Hepatocyte (in vitro differentiated cells): ENCODE measurements at regions not wholly inside any gene's neighbourhood (a gene's known extent, or its start where the extent isn't known, plus 50 kb on each side); places are given as distances from the start of the nearest gene placed in this dataset.

ENCODE experiments used
- DNase-seq: peaks from one replicate; pipeline ENCODE4 v3.0.0-alpha.2; 2016; ENCODE audit warnings: low spot score
- H2AFZ ChIP-seq: fragments of 200-600 bp; sonication (generic); 2 replicates; pipeline ENCODE4 v1.6.0; 2016; ENCODE audit warnings: antibody characterized with exemption, mild to moderate bottlenecking
- H3K27ac ChIP-seq: fragments of 200-600 bp; sonication (generic); 2 replicates; pipeline ENCODE4 v1.5.1; 2016; ENCODE audit warnings: mild to moderate bottlenecking
- H3K27me3 ChIP-seq: fragments of 200-600 bp; sonication (generic); 2 replicates; pipeline ENCODE4 v1.6.1; 2016
- H3K36me3 ChIP-seq: fragments of 200-600 bp; sonication (generic); replicated peaks from 2 replicates; pipeline ENCODE4 v1.5.1; 2016; ENCODE audit warnings: low read depth; ENCODE audit not compliant: insufficient read depth
- H3K4me1 ChIP-seq: fragments of 200-600 bp; sonication (generic); 2 replicates; pipeline ENCODE4 v1.5.1; 2016; ENCODE audit warnings: mild to moderate bottlenecking, moderate library complexity; ENCODE audit not compliant: insufficient read depth
- H3K4me2 ChIP-seq: fragments of 200-600 bp; sonication (generic); 2 replicates; pipeline ENCODE4 v1.6.0; 2016
- H3K4me3 ChIP-seq: fragments of 200-600 bp; sonication (generic); 2 replicates; pipeline ENCODE4 v1.5.1; 2016; ENCODE audit warnings: mild to moderate bottlenecking
- H3K79me2 ChIP-seq: fragments of 200-600 bp; sonication (generic); 2 replicates; pipeline ENCODE4 v1.6.0; 2017; ENCODE audit warnings: mild to moderate bottlenecking
- H3K9me2 ChIP-seq: fragments of 200-600 bp; sonication (generic); replicated peaks from 2 replicates; pipeline ENCODE4 v1.6.0; 2017; ENCODE audit warnings: mild to moderate bottlenecking; ENCODE audit not compliant: insufficient read depth
- H3K9me3 ChIP-seq: fragments of 200-600 bp; sonication (generic); 2 replicates; pipeline ENCODE4 v1.5.1; 2016; ENCODE audit warnings: low read depth, mild to moderate bottlenecking
- H4K20me1 ChIP-seq: fragments of 200-600 bp; sonication (generic); 2 replicates; pipeline ENCODE4 v1.6.0; 2016; ENCODE audit warnings: mild to moderate bottlenecking; ENCODE audit not compliant: insufficient read depth, poor library complexity, severe bottlenecking
- EZH2 ChIP-seq: fragments of 200-600 bp; sonication (generic); IDR thresholded peaks from 2 replicates; pipeline ENCODE4 v1.6.1; 2016; ENCODE audit warnings: antibody characterized with exemption, mild to moderate bottlenecking, borderline replicate concordance
- EZH2phosphoT487 ChIP-seq: fragments of 200-600 bp; sonication (generic); IDR thresholded peaks from one replicate; pipeline ENCODE4 v1.6.1; 2018; ENCODE audit warnings: antibody characterized with exemption, mild to moderate bottlenecking, low read depth, moderate library complexity; ENCODE audit not compliant: unreplicated experiment, severe bottlenecking
- WGBS: methylation state at CpG from one replicate; pipeline ENCODE4 v1.1.6; 2016; ENCODE audit warnings: low lambda C conversion rate; ENCODE audit errors: missing lambda C conversion rate; 5-methylcytosine and 5-hydroxymethylcytosine counted together
- TF ChIP-seq, protein P1 (sequence below): fragments of 200-600 bp; sonication (generic); IDR thresholded peaks from 2 replicates; pipeline ENCODE4 v1.5.1; 2016; ENCODE audit warnings: antibody characterized with exemption, mild to moderate bottlenecking; ENCODE audit not compliant: poor library complexity

GRCh38 chr7:47213276-47213675 lies 368.6 kb downstream of the TNS3 start:
- H3K9me3 ChIP-seq: no peaks in the 10 kb centered on the region
- 72% methylated on average over 5 of the region's 5 CpGs for WGBS
- H3K79me2 ChIP-seq: no peaks in the 10 kb centered on the region
- no peak for TF ChIP-seq EZH2phosphoT487
- TF ChIP-seq EZH2: no peak
- TF ChIP-seq, protein P1, sequence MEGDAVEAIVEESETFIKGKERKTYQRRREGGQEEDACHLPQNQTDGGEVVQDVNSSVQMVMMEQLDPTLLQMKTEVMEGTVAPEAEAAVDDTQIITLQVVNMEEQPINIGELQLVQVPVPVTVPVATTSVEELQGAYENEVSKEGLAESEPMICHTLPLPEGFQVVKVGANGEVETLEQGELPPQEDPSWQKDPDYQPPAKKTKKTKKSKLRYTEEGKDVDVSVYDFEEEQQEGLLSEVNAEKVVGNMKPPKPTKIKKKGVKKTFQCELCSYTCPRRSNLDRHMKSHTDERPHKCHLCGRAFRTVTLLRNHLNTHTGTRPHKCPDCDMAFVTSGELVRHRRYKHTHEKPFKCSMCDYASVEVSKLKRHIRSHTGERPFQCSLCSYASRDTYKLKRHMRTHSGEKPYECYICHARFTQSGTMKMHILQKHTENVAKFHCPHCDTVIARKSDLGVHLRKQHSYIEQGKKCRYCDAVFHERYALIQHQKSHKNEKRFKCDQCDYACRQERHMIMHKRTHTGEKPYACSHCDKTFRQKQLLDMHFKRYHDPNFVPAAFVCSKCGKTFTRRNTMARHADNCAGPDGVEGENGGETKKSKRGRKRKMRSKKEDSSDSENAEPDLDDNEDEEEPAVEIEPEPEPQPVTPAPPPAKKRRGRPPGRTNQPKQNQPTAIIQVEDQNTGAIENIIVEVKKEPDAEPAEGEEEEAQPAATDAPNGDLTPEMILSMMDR: no peak
- H4K20me1 ChIP-seq: no peaks in the 10 kb centered on the region
- no peaks in the 10 kb centered on the region for H3K9me2 ChIP-seq
- H3K4me2 ChIP-seq: no peak overlapping the region
- peaks cover 4% of the 10 kb centered on the region for H3K4me1 ChIP-seq
- H3K27me3 ChIP-seq: no peaks in the 10 kb centered on the region
- no peak overlapping the region for H3K27ac ChIP-seq
- no peaks in the 10 kb centered on the region for H3K36me3 ChIP-seq
- H3K4me3 ChIP-seq: no peak overlapping the region
- DNase-seq: no peak
- H2AFZ ChIP-seq: no peak overlapping the region

- no peak overlapping the region for H2AFZ ChIP-seq
- no peak overlapping the region for H3K4me3 ChIP-seq
- DNase-seq: peak; percentile 30
- H4K20me1 ChIP-seq: no peaks in the 10 kb centered on the region
- H3K27ac ChIP-seq: peak overlapping the region; percentile 44
- H3K36me3 ChIP-seq: no peaks in the 10 kb centered on the region
- H3K9me2 ChIP-seq: no peaks in the 10 kb centered on the region
- TF ChIP-seq EZH2phosphoT487: no peak
- no peak for TF ChIP-seq EZH2
- TF ChIP-seq, protein P1: no peak
- peaks cover 4% of the 10 kb centered on the region for H3K4me1 ChIP-seq
- no peaks in the 10 kb centered on the region for H3K27me3 ChIP-seq
- no peak overlapping the region for H3K4me2 ChIP-seq
- WGBS: 48% methylated on average over 5 of the region's 5 CpGs
- no peaks in the 10 kb centered on the region for H3K79me2 ChIP-seq
- no peaks in the 10 kb centered on the region for H3K9me3 ChIP-seq
Observed at GRCh38 chr7:47211519-47211973, 370.4 kb downstream of the TNS3 start.

- no peaks in the 10 kb centered on the region for H3K9me2 ChIP-seq
- H3K9me3 ChIP-seq: no peaks in the 10 kb centered on the region
- no peaks in the 10 kb centered on the region for H3K79me2 ChIP-seq
- no peak overlapping the region for H2AFZ ChIP-seq
- peaks cover 4% of the 10 kb centered on the region for H3K4me1 ChIP-seq
- TF ChIP-seq, protein P1: no peak
- TF ChIP-seq EZH2phosphoT487 (no peak), EZH2 (no peak)
- 52% methylated on average over 4 of the region's 4 CpGs for WGBS
- H3K27me3 ChIP-seq: no peaks in the 10 kb centered on the region
- no peaks in the 10 kb centered on the region for H4K20me1 ChIP-seq
- peak overlapping the region; percentile 44 for H3K27ac ChIP-seq
- peak; percentile 30 for DNase-seq
- no peak overlapping the region for H3K4me2 ChIP-seq
- no peak overlapping the region for H3K4me3 ChIP-seq
- H3K36me3 ChIP-seq: no peaks in the 10 kb centered on the region
Observed at GRCh38 chr7:47210281-47210854, 371.5 kb downstream of the TNS3 start.
